ENCODE measurements at regions not wholly inside any gene's neighbourhood (a gene's known extent, or its start where the extent isn't known, plus 50 kb on each side); places are given as distances from the start of the nearest gene placed in this dataset.
"Not testable (repeated sequence)": the region's sequence is repeated elsewhere in the genome, so short reads cannot be mapped to it uniquely, and the experiment has no call there.

DNA sequence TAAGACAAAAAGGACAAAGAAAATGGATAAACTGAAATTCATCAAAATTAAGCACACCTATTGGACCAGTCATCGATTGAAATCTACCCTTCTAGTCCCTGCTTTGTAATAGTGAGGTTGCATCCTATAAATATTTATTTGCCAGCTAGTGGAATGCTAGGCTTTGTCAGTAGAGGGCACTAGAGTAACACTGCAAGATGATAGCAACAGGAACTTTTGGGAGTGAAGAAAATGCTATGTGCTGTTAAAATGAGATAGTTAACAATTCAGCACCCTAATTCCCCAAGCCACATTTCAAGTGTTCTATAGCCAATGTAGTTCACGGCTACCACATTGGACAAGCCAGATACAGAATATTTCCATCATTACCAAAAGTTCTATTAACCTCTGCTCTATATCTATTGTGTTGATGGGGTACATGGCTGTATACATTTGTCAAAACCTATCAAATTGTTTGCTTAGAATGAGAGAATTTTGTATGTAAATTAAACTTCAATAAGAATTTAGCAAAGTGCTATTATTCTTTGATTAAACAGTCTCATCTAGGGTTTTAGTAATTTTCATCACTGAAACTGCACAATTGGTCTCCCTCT, 69.8 kb downstream of the LSMEM1 start:
- Histone ChIP-seq H3F3A (ENCODE audit: low read depth) (no peaks in the 10 kb centered on the region), H3K4me3 (ENCODE audit: low read length, poor library complexity, severe bottlenecking) (no peak overlapping the region), H3K4me2 (ENCODE audit: low read depth, low read length, poor library complexity, severe bottlenecking) (no peak overlapping the region), H3K9me3 (ENCODE audit: insufficient read depth, low read depth, low read length) (no peaks in the 10 kb centered on the region), H3K9ac (ENCODE audit: low read depth, low read length, poor library complexity, severe bottlenecking) (no peak overlapping the region), H3K36me3 (ENCODE audit: insufficient read depth, low read length) (no peaks in the 10 kb centered on the region), H2AFZ (ENCODE audit: low read length) (no peak overlapping the region), H4K20me1 (ENCODE audit: insufficient read depth, low read length, poor library complexity, severe bottlenecking) (no peaks in the 10 kb centered on the region), H3K9me2 (replicated peaks; ENCODE audit: low read depth, low read length) (no peaks in the 10 kb centered on the region), H3K4me1 (ENCODE audit: insufficient read depth, low read length, poor library complexity, severe bottlenecking) (no peaks in the 10 kb centered on the region), H3K27me3 (ENCODE audit: insufficient read depth, low read length, poor library complexity, severe bottlenecking) (no peaks in the 10 kb centered on the region), H3K79me2 (ENCODE audit: insufficient read depth, low read length) (no peaks in the 10 kb centered on the region)
- peak; percentile 99 for TF ChIP-seq CTCF (conservative IDR thresholded peaks at IDR 0.05; ENCODE audit: low read length)
- TF ChIP-seq EZH2phosphoT487 (IDR thresholded peaks at IDR 0.05; ENCODE audit: borderline replicate concordance), result no peak

GRCh38 chr7:112551521-112551920, 70.7 kb downstream of the LSMEM1 start:
- H3K4me1 ChIP-seq (ENCODE audit: insufficient read depth, low read length, poor library complexity, severe bottlenecking); H3K9me3 ChIP-seq (ENCODE audit: insufficient read depth, low read depth, low read length); H4K20me1 ChIP-seq (ENCODE audit: insufficient read depth, low read length, poor library complexity, severe bottlenecking); H3K36me3 ChIP-seq (ENCODE audit: insufficient read depth, low read length); H2AFZ ChIP-seq (ENCODE audit: low read length); H3K79me2 ChIP-seq (ENCODE audit: insufficient read depth, low read length); H3K4me2 ChIP-seq (ENCODE audit: low read depth, low read length, poor library complexity, severe bottlenecking); H3F3A ChIP-seq (ENCODE audit: low read depth); H3K9ac ChIP-seq (ENCODE audit: low read depth, low read length, poor library complexity, severe bottlenecking); H3K27me3 ChIP-seq (ENCODE audit: insufficient read depth, low read length, poor library complexity, severe bottlenecking); H3K4me3 ChIP-seq (ENCODE audit: low read length, poor library complexity, severe bottlenecking); H3K9me2 ChIP-seq (replicated peaks; ENCODE audit: low read depth, low read length): not testable (repeated sequence)

- TF ChIP-seq EZH2phosphoT487 (IDR thresholded peaks at IDR 0.05; ENCODE audit: borderline replicate concordance) (no peak), CTCF (conservative IDR thresholded peaks at IDR 0.05; ENCODE audit: low read length) (peak; percentile 37)
- no peak overlapping the region for H3K4me2 ChIP-seq (ENCODE audit: low read depth, low read length, poor library complexity, severe bottlenecking)
- no peak overlapping the region for H3K9ac ChIP-seq (ENCODE audit: low read depth, low read length, poor library complexity, severe bottlenecking)
- H3K79me2 ChIP-seq (ENCODE audit: insufficient read depth, low read length), result no peaks in the 10 kb centered on the region
- H3K27me3 ChIP-seq (ENCODE audit: insufficient read depth, low read length, poor library complexity, severe bottlenecking), result no peaks in the 10 kb centered on the region
- H3K9me3 ChIP-seq (ENCODE audit: insufficient read depth, low read depth, low read length), result no peaks in the 10 kb centered on the region
- H3K36me3 ChIP-seq (ENCODE audit: insufficient read depth, low read length), result no peaks in the 10 kb centered on the region
- no peak overlapping the region for H3K4me3 ChIP-seq (ENCODE audit: low read length, poor library complexity, severe bottlenecking)
- no peaks in the 10 kb centered on the region for H3K4me1 ChIP-seq (ENCODE audit: insufficient read depth, low read length, poor library complexity, severe bottlenecking)
- no peak overlapping the region for H2AFZ ChIP-seq (ENCODE audit: low read length)
- no peaks in the 10 kb centered on the region for H4K20me1 ChIP-seq (ENCODE audit: insufficient read depth, low read length, poor library complexity, severe bottlenecking)
- no peaks in the 10 kb centered on the region for H3F3A ChIP-seq (ENCODE audit: low read depth)
- no peaks in the 10 kb centered on the region for H3K9me2 ChIP-seq (replicated peaks; ENCODE audit: low read depth, low read length)
These were observed 73.8 kb downstream of the LSMEM1 start for GRCh38 chr7:112554591-112554990.

DNA sequence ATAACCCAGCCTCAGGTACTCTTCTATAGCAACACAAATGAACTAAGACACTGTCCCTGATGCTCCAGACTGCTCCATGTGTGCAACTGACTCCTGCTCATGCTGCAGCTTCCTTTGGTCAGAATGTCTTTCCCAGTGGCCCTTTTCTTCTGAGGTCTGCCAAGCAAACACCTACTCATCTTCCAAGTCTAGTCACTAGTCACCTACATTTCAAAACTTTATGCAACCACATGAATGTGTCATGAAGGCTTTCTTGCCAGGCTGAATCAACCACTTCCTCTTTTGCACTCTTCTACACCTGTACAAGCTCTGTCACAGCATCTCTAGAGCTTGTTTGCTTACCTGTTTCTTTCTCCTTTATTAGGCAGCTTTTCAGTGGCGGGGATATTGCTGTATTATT, 75.8 kb downstream of the LSMEM1 start:
- Histone ChIP-seq H3K79me2 (ENCODE audit: insufficient read depth, low read length) (no peaks in the 10 kb centered on the region), H3K4me1 (ENCODE audit: insufficient read depth, low read length, poor library complexity, severe bottlenecking) (no peaks in the 10 kb centered on the region), H2AFZ (ENCODE audit: low read length) (no peak overlapping the region), H4K20me1 (ENCODE audit: insufficient read depth, low read length, poor library complexity, severe bottlenecking) (no peaks in the 10 kb centered on the region), H3K27me3 (ENCODE audit: insufficient read depth, low read length, poor library complexity, severe bottlenecking) (no peaks in the 10 kb centered on the region), H3F3A (ENCODE audit: low read depth) (no peaks in the 10 kb centered on the region), H3K9me2 (replicated peaks; ENCODE audit: low read depth, low read length) (no peaks in the 10 kb centered on the region), H3K4me2 (ENCODE audit: low read depth, low read length, poor library complexity, severe bottlenecking) (no peak overlapping the region), H3K9me3 (ENCODE audit: insufficient read depth, low read depth, low read length) (no peaks in the 10 kb centered on the region), H3K36me3 (ENCODE audit: insufficient read depth, low read length) (no peaks in the 10 kb centered on the region), H3K9ac (ENCODE audit: low read depth, low read length, poor library complexity, severe bottlenecking) (no peak overlapping the region), H3K4me3 (ENCODE audit: low read length, poor library complexity, severe bottlenecking) (no peak overlapping the region)
- TF ChIP-seq CTCF (conservative IDR thresholded peaks at IDR 0.05; ENCODE audit: low read length) (no peak), EZH2phosphoT487 (IDR thresholded peaks at IDR 0.05; ENCODE audit: borderline replicate concordance) (no peak)
